ENCODE measurements at regions not wholly inside any gene's neighbourhood (a gene's known extent, or its start where the extent isn't known, plus 50 kb on each side); places are given as distances from the start of the nearest gene placed in this dataset.

DNA sequence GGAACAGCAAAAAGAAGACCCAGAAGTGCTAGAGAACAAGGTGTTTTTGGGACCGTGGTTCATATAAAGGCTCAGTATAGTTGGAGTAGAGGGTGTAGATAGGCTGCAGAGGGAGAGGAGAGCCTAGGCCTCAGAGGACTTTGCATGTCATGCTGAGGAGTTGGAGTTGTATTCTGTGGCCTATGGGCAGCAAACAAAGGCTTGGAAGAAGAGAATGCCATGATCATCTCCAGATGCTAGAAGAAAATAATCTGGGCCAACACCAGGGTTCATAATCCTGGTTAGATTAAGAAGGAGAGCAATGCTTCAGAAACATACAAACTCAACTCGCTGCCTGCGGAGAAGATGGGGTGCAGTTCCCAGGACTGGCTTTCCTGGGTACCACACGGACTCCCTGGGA, 262.8 kb upstream of the USP24 start:
- Histone ChIP-seq H3K27ac (ENCODE audit: insufficient read length, low read depth, low read length) (no peak overlapping the region), H2AK5ac (ENCODE audit: insufficient read length, low read length) (no peak overlapping the region), H3K4me2 (ENCODE audit: insufficient read depth, insufficient read length, low read length) (no peak overlapping the region), H3K56ac (ENCODE audit: insufficient read length, low read depth, low read length) (no peak overlapping the region), H3K23me2 (ENCODE audit: insufficient read length, low read depth, low read length, poor library complexity, severe bottlenecking) (no peaks in the 10 kb centered on the region), H3K23ac (ENCODE audit: insufficient read length, low read depth, low read length) (no peak overlapping the region), H3K14ac (ENCODE audit: insufficient read depth, low read length) (no peak overlapping the region), H3T11ph (ENCODE audit: low read length) (no peak overlapping the region), H4K91ac (ENCODE audit: insufficient read length, low read depth, low read length) (no peak overlapping the region), H4K8ac (replicated peaks; ENCODE audit: insufficient read length, low read depth, low read length) (no peak overlapping the region), H2BK15ac (ENCODE audit: low read depth, low read length) (no peak overlapping the region), H2AFZ (ENCODE audit: low read length) (no peak overlapping the region), H4K20me1 (ENCODE audit: control insufficient read depth, insufficient read depth, insufficient read length) (no peaks in the 10 kb centered on the region), H2BK20ac (ENCODE audit: low read depth, low read length, poor library complexity, severe bottlenecking) (no peak overlapping the region), H2BK120ac (ENCODE audit: low read depth, low read length, poor library complexity, severe bottlenecking) (no peak overlapping the region), H3K9ac (ENCODE audit: extremely low read depth, insufficient read length, low read length) (no peak overlapping the region), H2BK12ac (ENCODE audit: insufficient read length, low read depth, low read length) (no peak overlapping the region), H3K4ac (ENCODE audit: low read depth, low read length) (no peak overlapping the region), H3K4me1 (ENCODE audit: insufficient read depth, low read length) (no peaks in the 10 kb centered on the region), H3K27me3 (ENCODE audit: insufficient read depth, low read length) (no peaks in the 10 kb centered on the region), H3K79me1 (ENCODE audit: insufficient read depth, low read depth, low read length, poor library complexity, severe bottlenecking) (no peaks in the 10 kb centered on the region), H3K9me3 (ENCODE audit: control insufficient read depth, low read depth, low read length) (no peaks in the 10 kb centered on the region), H3K18ac (ENCODE audit: insufficient read length, low read depth, low read length) (no peak overlapping the region), H3K79me2 (ENCODE audit: insufficient read depth, low read length) (no peaks in the 10 kb centered on the region), H4K5ac (ENCODE audit: insufficient read length, low read depth, low read length) (no peak overlapping the region), H2BK5ac (ENCODE audit: insufficient read length, low read length) (no peak overlapping the region)
- TF ChIP-seq CTCF (conservative IDR thresholded peaks at IDR 0.05): no peak
- no peak overlapping the region for H3K4me3 Mint-ChIP-seq
- WGBS (ENCODE audit: extremely low coverage, insufficient read length, low lambda C conversion rate): no CpG with 5 or more reads among the region's 4 CpGs
- DNase-seq: no peak
- H3K36me3 Mint-ChIP-seq (ENCODE audit: insufficient read depth in 1 of 3, low read depth in 3 of 3): no peaks in the 10 kb centered on the region
- no peak overlapping the region for H3K27ac Mint-ChIP-seq
- peaks cover 2% of the 10 kb centered on the region; the same call in 1 of the 2 replicates for H3K27me3 Mint-ChIP-seq (ENCODE audit: low read depth)
- no peaks in the 10 kb centered on the region for H3K4me1 Mint-ChIP-seq
- H3K9me3 Mint-ChIP-seq: no peaks in the 10 kb centered on the region

All from H9 (cell line).